PFSK-1 (cell line): ENCODE measurements at regions not wholly inside any gene's neighbourhood (a gene's known extent, or its start where the extent isn't known, plus 50 kb on each side); places are given as distances from the start of the nearest gene placed in this dataset.

ENCODE experiments used
- FOXP2 ChIP-seq: optimal IDR thresholded peaks from 2 replicates; pipeline ENCODE3; 2011; ENCODE audit warnings: borderline replicate concordance, control low read depth, inconsistent platforms; ENCODE audit not compliant: insufficient read depth; ENCODE audit errors: extremely low read length, extremely low read depth
- POLR2AphosphoS5 ChIP-seq: IDR thresholded peaks from 2 replicates; pipeline ENCODE4 v1.6.1; 2012; ENCODE audit warnings: low read depth, mild to moderate bottlenecking, control low read depth, low read length, moderate library complexity
- SIN3A ChIP-seq: IDR thresholded peaks from 2 replicates; pipeline ENCODE4 v1.6.1; 2012; ENCODE audit warnings: mild to moderate bottlenecking, low read length, moderate library complexity, borderline replicate concordance; ENCODE audit not compliant: insufficient read depth
- TAF1 ChIP-seq: IDR thresholded peaks from 2 replicates; pipeline ENCODE4 v1.6.1; 2012; ENCODE audit warnings: low read length, control low read depth, borderline replicate concordance; ENCODE audit not compliant: insufficient read depth
- TF ChIP-seq, protein P1 (sequence below), 2 experiments: IDR thresholded peaks; 2 replicates each; pipeline versions ENCODE4 v1.6.1 to v1.8.0; 2011 to 2012; ENCODE audit warnings: low read depth in 2 of 2, low read length in 2 of 2, control low read depth in 1 of 2, inconsistent platforms in 1 of 2, mild to moderate bottlenecking in 1 of 2, moderate library complexity in 1 of 2; ENCODE audit not compliant: insufficient read depth in 1 of 2

DNA sequence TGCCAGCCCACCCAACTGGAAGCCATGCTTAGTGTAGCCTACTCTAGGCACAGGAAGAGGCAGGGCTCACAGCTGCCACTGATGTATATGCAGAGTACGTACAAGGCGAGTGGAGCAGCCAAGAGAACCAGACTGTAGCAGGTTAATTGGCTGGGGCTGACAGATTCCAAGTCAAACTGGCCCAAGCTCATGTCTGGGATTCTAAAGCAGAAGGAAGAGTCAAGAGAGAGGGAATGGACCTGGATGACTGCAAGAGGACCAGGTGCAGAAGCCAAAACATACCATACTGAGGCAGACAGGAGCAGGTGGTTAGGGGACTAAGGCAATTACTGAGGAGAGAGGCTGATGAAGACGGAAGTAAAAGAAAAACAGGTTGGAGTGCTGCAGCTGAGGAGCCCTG lies 51.3 kb upstream of the LRRN2 start:
- TF ChIP-seq, protein P1, sequence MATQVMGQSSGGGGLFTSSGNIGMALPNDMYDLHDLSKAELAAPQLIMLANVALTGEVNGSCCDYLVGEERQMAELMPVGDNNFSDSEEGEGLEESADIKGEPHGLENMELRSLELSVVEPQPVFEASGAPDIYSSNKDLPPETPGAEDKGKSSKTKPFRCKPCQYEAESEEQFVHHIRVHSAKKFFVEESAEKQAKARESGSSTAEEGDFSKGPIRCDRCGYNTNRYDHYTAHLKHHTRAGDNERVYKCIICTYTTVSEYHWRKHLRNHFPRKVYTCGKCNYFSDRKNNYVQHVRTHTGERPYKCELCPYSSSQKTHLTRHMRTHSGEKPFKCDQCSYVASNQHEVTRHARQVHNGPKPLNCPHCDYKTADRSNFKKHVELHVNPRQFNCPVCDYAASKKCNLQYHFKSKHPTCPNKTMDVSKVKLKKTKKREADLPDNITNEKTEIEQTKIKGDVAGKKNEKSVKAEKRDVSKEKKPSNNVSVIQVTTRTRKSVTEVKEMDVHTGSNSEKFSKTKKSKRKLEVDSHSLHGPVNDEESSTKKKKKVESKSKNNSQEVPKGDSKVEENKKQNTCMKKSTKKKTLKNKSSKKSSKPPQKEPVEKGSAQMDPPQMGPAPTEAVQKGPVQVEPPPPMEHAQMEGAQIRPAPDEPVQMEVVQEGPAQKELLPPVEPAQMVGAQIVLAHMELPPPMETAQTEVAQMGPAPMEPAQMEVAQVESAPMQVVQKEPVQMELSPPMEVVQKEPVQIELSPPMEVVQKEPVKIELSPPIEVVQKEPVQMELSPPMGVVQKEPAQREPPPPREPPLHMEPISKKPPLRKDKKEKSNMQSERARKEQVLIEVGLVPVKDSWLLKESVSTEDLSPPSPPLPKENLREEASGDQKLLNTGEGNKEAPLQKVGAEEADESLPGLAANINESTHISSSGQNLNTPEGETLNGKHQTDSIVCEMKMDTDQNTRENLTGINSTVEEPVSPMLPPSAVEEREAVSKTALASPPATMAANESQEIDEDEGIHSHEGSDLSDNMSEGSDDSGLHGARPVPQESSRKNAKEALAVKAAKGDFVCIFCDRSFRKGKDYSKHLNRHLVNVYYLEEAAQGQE (IDR thresholded peaks at IDR 0.05; ENCODE audit: insufficient read depth in 1 of 2, low read depth in 2 of 2, low read length in 2 of 2): no peak
- TF ChIP-seq TAF1 (no peak), POLR2AphosphoS5 (no peak), SIN3A (no peak), FOXP2 (no peak)

DNA sequence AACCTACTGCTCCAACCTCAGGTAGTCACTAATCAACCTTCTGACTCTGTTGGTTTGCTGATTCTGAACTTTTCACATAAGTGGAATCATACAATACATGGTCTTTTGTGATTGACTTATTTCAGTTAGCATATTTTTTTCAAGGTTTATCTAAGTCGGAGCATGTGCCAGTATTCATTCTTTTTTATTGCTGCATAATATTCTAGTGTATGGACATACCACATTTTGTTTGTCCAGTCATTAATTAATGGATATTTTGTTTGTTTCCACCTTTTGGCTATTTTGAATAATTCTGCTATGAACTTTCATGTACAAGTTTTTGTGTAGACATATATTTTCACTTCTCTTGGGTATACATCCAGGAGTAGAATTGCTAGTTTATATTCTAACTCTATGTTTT lies 53.0 kb upstream of the LRRN2 start:
- TF ChIP-seq, protein P1 (IDR thresholded peaks at IDR 0.05; ENCODE audit: insufficient read depth in 1 of 2, low read depth in 2 of 2, low read length in 2 of 2): no peak

DNA sequence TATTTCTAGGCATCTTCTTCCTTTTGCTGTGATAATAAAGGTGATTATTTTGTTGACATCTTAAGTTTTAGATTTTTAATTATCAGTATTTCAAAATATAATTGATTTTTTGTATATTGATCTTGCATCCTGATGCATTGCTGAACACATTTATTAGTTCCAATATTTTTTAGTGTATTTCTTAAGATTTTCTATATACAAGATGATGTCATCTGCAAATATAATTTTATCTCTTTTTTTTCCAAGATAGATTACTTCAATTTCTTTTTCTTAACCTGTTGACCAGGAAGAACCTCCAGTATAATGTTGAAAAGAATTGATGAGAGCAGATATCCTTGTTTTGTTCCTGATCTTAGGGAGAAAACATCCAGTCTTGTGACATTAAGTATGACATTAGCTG lies 54.8 kb upstream of the LRRN2 start:
- TF ChIP-seq TAF1 (no peak), SIN3A (no peak), POLR2AphosphoS5 (no peak), FOXP2 (no peak)

DNA sequence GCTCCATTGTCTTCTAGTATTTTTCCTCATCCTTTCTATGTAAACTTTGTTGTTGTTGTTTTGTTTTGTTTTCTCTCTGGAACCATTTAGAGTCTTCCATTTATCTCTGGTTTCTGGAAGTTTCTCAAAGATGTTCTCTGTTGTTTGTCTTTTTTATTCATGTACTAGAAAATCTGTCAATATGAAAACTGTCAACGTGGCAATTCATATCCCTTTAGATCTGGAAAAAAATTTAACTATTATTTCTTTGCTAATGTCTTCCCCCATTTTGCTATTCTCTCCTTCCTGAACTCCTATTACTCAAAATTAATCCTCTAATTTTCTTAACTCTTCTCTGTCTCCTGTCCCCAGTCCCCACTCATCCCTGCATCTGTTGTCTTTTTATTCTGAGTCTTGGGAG lies 55.9 kb upstream of the LRRN2 start:
- TF ChIP-seq SIN3A (no peak), POLR2AphosphoS5 (no peak), TAF1 (no peak), FOXP2 (no peak)
- TF ChIP-seq, protein P1 (IDR thresholded peaks at IDR 0.05; ENCODE audit: insufficient read depth in 1 of 2, low read depth in 2 of 2, low read length in 2 of 2): no peak

DNA sequence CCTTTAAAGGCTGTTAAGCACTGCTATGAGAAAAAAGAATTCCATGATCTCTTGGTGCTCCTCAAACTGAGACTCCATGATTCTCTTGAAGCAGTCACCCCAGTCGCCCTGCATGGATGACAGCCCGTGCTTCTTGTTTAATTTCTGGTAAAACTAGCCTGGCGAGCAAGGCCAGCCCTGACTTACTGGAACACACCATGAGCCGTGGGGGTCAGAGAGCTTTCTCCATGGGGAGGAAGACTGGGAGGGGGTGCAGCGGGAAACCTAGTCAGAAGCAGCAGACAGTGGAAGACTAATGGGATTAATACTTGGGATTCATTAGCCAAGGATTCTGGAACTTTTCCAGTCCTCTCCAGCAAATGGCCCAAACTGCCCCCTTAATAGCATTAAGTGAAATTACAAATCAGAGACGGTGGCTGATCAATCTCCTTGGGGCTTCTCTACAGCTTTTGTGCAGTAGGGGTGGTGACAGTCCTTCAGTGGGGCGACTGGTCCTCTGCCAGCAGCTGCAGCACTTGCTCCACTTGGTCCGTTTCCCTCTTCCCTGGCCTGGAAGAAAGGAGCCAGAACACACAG lies 57.2 kb upstream of the LRRN2 start:
- TF ChIP-seq SIN3A: no peak
- TF ChIP-seq POLR2AphosphoS5: no peak
- no peak for TF ChIP-seq FOXP2
- TF ChIP-seq, protein P1 (IDR thresholded peaks at IDR 0.05; ENCODE audit: insufficient read depth in 1 of 2, low read depth in 2 of 2, low read length in 2 of 2): no peak
- no peak for TF ChIP-seq TAF1
